Suppressor macrophage (primary cell): ENCODE measurements at regions not wholly inside any gene's neighbourhood (a gene's known extent, or its start where the extent isn't known, plus 50 kb on each side); places are given as distances from the start of the nearest gene placed in this dataset.

Source experiments
- DNase-seq, 4 experiments: peaks; one replicate each; pipeline ENCODE4 v3.0.0-alpha.2; 2020 to 2022

GRCh38 chr2:120902592-120902991 lies 166.9 kb downstream of the GLI2 start:
- DNase-seq, result no peak

- no peak for DNase-seq
Measured at GRCh38 chr2:120904379-120904778, 168.7 kb downstream of the GLI2 start.

GRCh38 chr2:120904830-120905234 lies 169.2 kb downstream of the GLI2 start:
- no peak for DNase-seq

GRCh38 chr2:120905298-120905697 lies 169.6 kb downstream of the GLI2 start:
- no peak for DNase-seq

- no peak for DNase-seq
Measured at GRCh38 chr2:120905824-120906571, 170.3 kb downstream of the GLI2 start.

- no peak for DNase-seq
Measured at GRCh38 chr2:120906914-120907313, 171.2 kb downstream of the GLI2 start.

GRCh38 chr2:120907822-120908221 lies 172.2 kb downstream of the GLI2 start:
- DNase-seq, result no peak

- no peak for DNase-seq
Measured at GRCh38 chr2:120908314-120908975, 172.8 kb downstream of the GLI2 start.

GRCh38 chr2:120909102-120909501 lies 173.4 kb downstream of the GLI2 start:
- DNase-seq, result no peak

GRCh38 chr2:120910164-120910563 lies 174.5 kb downstream of the GLI2 start:
- DNase-seq, result no peak

GRCh38 chr2:120910956-120911951 lies 175.6 kb downstream of the GLI2 start:
- DNase-seq, result no peak

- DNase-seq, result no peak
Measured at GRCh38 chr2:120912101-120912985, 176.7 kb downstream of the GLI2 start.

- DNase-seq, result no peak
Measured at GRCh38 chr2:120913972-120914838, 178.5 kb downstream of the GLI2 start.

- DNase-seq, result no peak
Measured at GRCh38 chr2:120914839-120915521, 179.3 kb downstream of the GLI2 start.

GRCh38 chr2:120915670-120916069 lies 180.0 kb downstream of the GLI2 start:
- DNase-seq, result no peak

GRCh38 chr2:120916446-120916845 lies 180.8 kb downstream of the GLI2 start:
- DNase-seq, result no peak

GRCh38 chr2:120917886-120918285 lies 182.2 kb downstream of the GLI2 start:
- DNase-seq, result no peak

GRCh38 chr2:120919216-120919615 lies 183.5 kb downstream of the GLI2 start:
- DNase-seq, result no peak

- DNase-seq, result no peak
Measured at GRCh38 chr2:120919771-120920453, 184.2 kb downstream of the GLI2 start.
